ENCODE measurements at regions not wholly inside any gene's neighbourhood (a gene's known extent, or its start where the extent isn't known, plus 50 kb on each side); places are given as distances from the start of the nearest gene placed in this dataset.

- no peak for TF ChIP-seq CTCF (IDR thresholded peaks at IDR 0.05; ENCODE audit: insufficient read depth in 1 of 2, low read depth in 1 of 2, low read length in 1 of 2, severe bottlenecking in 1 of 2, unreplicated experiment in 1 of 2)
- Histone ChIP-seq H3K9me3 (no peaks in the 10 kb centered on the region), H3K27me3 (replicated peaks; ENCODE audit: control insufficient read depth, insufficient read depth, low read length) (no peaks in the 10 kb centered on the region), H3K4me1 (peaks cover 2% of the 10 kb centered on the region; the same call in 1 of the 2 replicates), H3K36me3 (ENCODE audit: control insufficient read depth, insufficient read depth, low read length) (no peaks in the 10 kb centered on the region), H3K4me3 (ENCODE audit: low read depth, low read length) (no peak overlapping the region)
- H3K4me1 Mint-ChIP-seq (ENCODE audit: low read depth, unreplicated experiment), result no peaks in the 10 kb centered on the region
- POLR2A ChIA-PET, result no interaction called here
- DNase-seq, result no peak
- CTCF ChIA-PET, result no interaction called here
- H3K27me3 Mint-ChIP-seq (ENCODE audit: insufficient read depth, unreplicated experiment), result no peaks in the 10 kb centered on the region
- H3K4me3 Mint-ChIP-seq (ENCODE audit: unreplicated experiment), result no peak overlapping the region
- intact Hi-C loops (cut with micrococcal nuclease; ENCODE audit: unreplicated experiment), result no loop called here
- no peaks in the 10 kb centered on the region for H3K36me3 Mint-ChIP-seq (ENCODE audit: insufficient read depth, unreplicated experiment)
- H3K9me3 Mint-ChIP-seq (ENCODE audit: unreplicated experiment), result no peaks in the 10 kb centered on the region
- H3K27ac Mint-ChIP-seq (ENCODE audit: unreplicated experiment), result no peak overlapping the region
- BruUV-seq (replicated peaks), result no TSS peak
Observed at GRCh38 chr4:11483046-11483445, 54.4 kb upstream of the HS3ST1 start.

GRCh38 chr4:11480683-11481082 lies 52.0 kb upstream of the HS3ST1 start:
- no peak overlapping the region for H3K4me3 Mint-ChIP-seq (ENCODE audit: unreplicated experiment)
- no peaks in the 10 kb centered on the region for H3K4me1 Mint-ChIP-seq (ENCODE audit: low read depth, unreplicated experiment)
- no peaks in the 10 kb centered on the region for H3K27me3 Mint-ChIP-seq (ENCODE audit: insufficient read depth, unreplicated experiment)
- Histone ChIP-seq H3K4me1 (no peaks in the 10 kb centered on the region), H3K27me3 (replicated peaks; ENCODE audit: control insufficient read depth, insufficient read depth, low read length) (no peaks in the 10 kb centered on the region), H3K4me3 (ENCODE audit: low read depth, low read length) (no peak overlapping the region), H3K36me3 (ENCODE audit: control insufficient read depth, insufficient read depth, low read length) (no peaks in the 10 kb centered on the region), H3K9me3 (no peaks in the 10 kb centered on the region)
- no peak overlapping the region for H3K27ac Mint-ChIP-seq (ENCODE audit: unreplicated experiment)
- POLR2A ChIA-PET, result no interaction called here
- no peak for TF ChIP-seq CTCF (IDR thresholded peaks at IDR 0.05; ENCODE audit: insufficient read depth in 1 of 2, low read depth in 1 of 2, low read length in 1 of 2, severe bottlenecking in 1 of 2, unreplicated experiment in 1 of 2)
- no peaks in the 10 kb centered on the region for H3K36me3 Mint-ChIP-seq (ENCODE audit: insufficient read depth, unreplicated experiment)
- no peaks in the 10 kb centered on the region for H3K9me3 Mint-ChIP-seq (ENCODE audit: unreplicated experiment)
- CTCF ChIA-PET, result no interaction called here
- intact Hi-C loops (cut with micrococcal nuclease; ENCODE audit: unreplicated experiment), result no loop called here
- no peak for DNase-seq
- BruUV-seq (replicated peaks), result no TSS peak

Data from Caco-2 (cell line).